Glomerular endothelial cell (primary cell): ENCODE measurements at regions not wholly inside any gene's neighbourhood (a gene's known extent, or its start where the extent isn't known, plus 50 kb on each side); places are given as distances from the start of the nearest gene placed in this dataset.
"Not testable (repeated sequence)": the region's sequence is repeated elsewhere in the genome, so short reads cannot be mapped to it uniquely, and the experiment has no call there.

Experiments
- DNase-seq: peaks from one replicate; pipeline ENCODE4 v3.0.0-alpha.2; 2011; ENCODE audit warnings: low read depth, low spot score; ENCODE audit errors: extremely low read depth

- no peak for DNase-seq
Measured at GRCh38 chr16:58863761-58864160, 129.6 kb upstream of the GOT2 start.

GRCh38 chr16:58863042-58863441, 128.9 kb upstream of the GOT2 start:
- no peak for DNase-seq

- no peak for DNase-seq
Measured at GRCh38 chr16:58862334-58863021, 128.4 kb upstream of the GOT2 start.

GRCh38 chr16:58859958-58860669, 126.0 kb upstream of the GOT2 start:
- no peak for DNase-seq

- not testable (repeated sequence) for DNase-seq
Measured at GRCh38 chr16:58858577-58858976, 124.5 kb upstream of the GOT2 start.

GRCh38 chr16:58855291-58855863, 121.3 kb upstream of the GOT2 start:
- no peak for DNase-seq

- DNase-seq = no peak
Measured at GRCh38 chr16:58853854-58854791, 120.0 kb upstream of the GOT2 start.

- DNase-seq = no peak
Measured at GRCh38 chr16:58850678-58851020, 116.5 kb upstream of the GOT2 start.

- DNase-seq = no peak
Measured at GRCh38 chr16:58850019-58850677, 116.0 kb upstream of the GOT2 start.

- no peak for DNase-seq
Measured at GRCh38 chr16:58848662-58849002, 114.5 kb upstream of the GOT2 start.

- DNase-seq = no peak
Measured at GRCh38 chr16:58847902-58848661, 114.0 kb upstream of the GOT2 start.

GRCh38 chr16:58846226-58846625, 112.1 kb upstream of the GOT2 start:
- DNase-seq = not testable (repeated sequence)

- DNase-seq = peak; percentile 12
Measured at GRCh38 chr16:58843675-58844074, 109.6 kb upstream of the GOT2 start.

- no peak for DNase-seq
Measured at GRCh38 chr16:58842746-58843145, 108.6 kb upstream of the GOT2 start.

GRCh38 chr16:58842156-58842555, 108.0 kb upstream of the GOT2 start:
- no peak for DNase-seq

- DNase-seq = no peak
Measured at GRCh38 chr16:58837950-58838349, 103.8 kb upstream of the GOT2 start.

- no peak for DNase-seq
Measured at GRCh38 chr16:58836427-58836826, 102.3 kb upstream of the GOT2 start.

GRCh38 chr16:58832386-58832895, 98.3 kb upstream of the GOT2 start:
- DNase-seq = no peak

- no peak for DNase-seq
Measured at GRCh38 chr16:58831386-58831785, 97.3 kb upstream of the GOT2 start.
